Tibial nerve (tissue), 4 donors: ENCODE measurements at regions not wholly inside any gene's neighbourhood (a gene's known extent, or its start where the extent isn't known, plus 50 kb on each side); places are given as distances from the start of the nearest gene placed in this dataset.

Experiments used
- EP300 ChIP-seq, 2 donors: sonication (generic); formaldehyde crosslinking; IDR thresholded peaks; one replicate each; pipeline ENCODE4 v1.6.1; 2017; ENCODE audit warnings: antibody characterized with exemption in 2 of 2, mild to moderate bottlenecking in 1 of 2
- POLR2A ChIP-seq, 2 donors: fragments of 450-650 bp; IDR thresholded peaks; one replicate each; pipeline ENCODE4 v1.6.1; 2017; ENCODE audit warnings: antibody characterized with exemption in 2 of 2, mild to moderate bottlenecking in 2 of 2, moderate library complexity in 2 of 2
- TF ChIP-seq, protein P1 (sequence below), 5 experiments: fragments of 200-600 bp in 3 of 5; fragments of 450-650 bp in 2 of 5; sonication (generic) in 3 of 5; IDR thresholded peaks; one replicate each; pipeline ENCODE4 v1.5.1; 2016 to 2019; ENCODE audit warnings: antibody characterized with exemption in 5 of 5, mild to moderate bottlenecking in 3 of 5, moderate library complexity in 2 of 5

DNA sequence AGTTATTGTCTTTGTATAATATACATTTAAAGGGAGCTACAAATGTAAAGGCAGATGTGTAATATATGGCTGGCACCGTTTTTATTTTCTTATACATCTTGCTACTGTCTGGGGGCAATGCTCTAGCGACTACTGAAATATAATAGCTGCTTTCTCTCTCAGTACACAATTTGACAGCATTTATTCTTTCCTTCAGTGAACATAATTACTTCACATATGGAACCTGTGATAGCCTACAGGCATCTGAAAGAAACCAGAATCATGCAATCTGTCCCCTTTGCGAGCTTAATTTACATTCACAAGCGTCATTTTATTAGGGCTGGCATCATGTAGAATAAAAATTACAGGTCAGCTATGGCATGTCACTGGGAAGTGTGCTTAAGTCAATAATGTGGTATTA lies 557.5 kb upstream of the PTBP2 start:
- TF ChIP-seq, protein P1, sequence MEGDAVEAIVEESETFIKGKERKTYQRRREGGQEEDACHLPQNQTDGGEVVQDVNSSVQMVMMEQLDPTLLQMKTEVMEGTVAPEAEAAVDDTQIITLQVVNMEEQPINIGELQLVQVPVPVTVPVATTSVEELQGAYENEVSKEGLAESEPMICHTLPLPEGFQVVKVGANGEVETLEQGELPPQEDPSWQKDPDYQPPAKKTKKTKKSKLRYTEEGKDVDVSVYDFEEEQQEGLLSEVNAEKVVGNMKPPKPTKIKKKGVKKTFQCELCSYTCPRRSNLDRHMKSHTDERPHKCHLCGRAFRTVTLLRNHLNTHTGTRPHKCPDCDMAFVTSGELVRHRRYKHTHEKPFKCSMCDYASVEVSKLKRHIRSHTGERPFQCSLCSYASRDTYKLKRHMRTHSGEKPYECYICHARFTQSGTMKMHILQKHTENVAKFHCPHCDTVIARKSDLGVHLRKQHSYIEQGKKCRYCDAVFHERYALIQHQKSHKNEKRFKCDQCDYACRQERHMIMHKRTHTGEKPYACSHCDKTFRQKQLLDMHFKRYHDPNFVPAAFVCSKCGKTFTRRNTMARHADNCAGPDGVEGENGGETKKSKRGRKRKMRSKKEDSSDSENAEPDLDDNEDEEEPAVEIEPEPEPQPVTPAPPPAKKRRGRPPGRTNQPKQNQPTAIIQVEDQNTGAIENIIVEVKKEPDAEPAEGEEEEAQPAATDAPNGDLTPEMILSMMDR (IDR thresholded peaks at IDR 0.05): no peak
- no peak for TF ChIP-seq POLR2A (IDR thresholded peaks at IDR 0.05)
- TF ChIP-seq EP300 (IDR thresholded peaks at IDR 0.05): no peak
